HepG2 (cell line): ENCODE measurements at regions not wholly inside any gene's neighbourhood (a gene's known extent, or its start where the extent isn't known, plus 50 kb on each side); places are given as distances from the start of the nearest gene placed in this dataset.

Experiments used
- MAFK ChIP-seq, 2 experiments: IDR thresholded peaks in 1 of 2; conservative IDR thresholded peaks in 1 of 2; 2 replicates each; pipeline ENCODE4 v1.6.1; 2011; ENCODE audit warnings: improper control_type of control experiment in 2 of 2, low read length in 2 of 2
- POLR2A ChIP-seq, 2 experiments: IDR thresholded peaks; 2 replicates each; pipeline ENCODE4 v1.6.1; 2011; ENCODE audit warnings: low read depth in 2 of 2, low read length in 2 of 2, mild to moderate bottlenecking in 1 of 2, moderate library complexity in 1 of 2; ENCODE audit not compliant: insufficient read depth in 1 of 2
- TF ChIP-seq, protein P1 (sequence below): IDR thresholded peaks from 2 replicates; pipeline ENCODE4 v1.6.1; 2016

DNA sequence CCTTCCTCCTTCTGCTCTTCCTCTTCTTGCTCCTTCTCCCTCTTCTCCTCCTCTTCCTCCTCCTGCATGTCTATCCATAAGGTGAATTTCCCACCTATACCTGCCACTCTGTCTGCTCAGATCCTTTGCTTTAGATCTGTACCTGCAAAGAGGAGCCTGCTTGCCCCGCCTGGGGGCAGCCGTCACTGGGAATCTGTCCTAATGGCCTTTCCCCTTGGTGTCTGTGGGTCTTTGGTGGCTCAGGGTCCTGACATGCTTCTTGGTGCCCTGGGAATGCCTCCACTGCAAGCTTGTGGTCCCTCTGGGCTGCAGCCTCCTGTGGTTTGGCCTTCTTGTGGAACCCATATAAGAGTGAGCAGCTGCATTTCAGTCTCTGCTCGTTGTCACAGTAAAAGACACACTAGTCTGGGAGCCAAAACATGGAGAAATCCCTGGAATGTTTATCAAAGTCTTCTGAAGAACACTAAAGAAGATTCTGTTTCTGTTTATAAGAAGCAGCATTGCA is 79.5 kb upstream of the CSF3R start:
- TF ChIP-seq MAFK (conservative IDR thresholded peaks at IDR 0.05 in 1 of 2, IDR thresholded peaks at IDR 0.05 in 1 of 2; ENCODE audit: low read length in 2 of 2), result no peak
- TF ChIP-seq, protein P1, sequence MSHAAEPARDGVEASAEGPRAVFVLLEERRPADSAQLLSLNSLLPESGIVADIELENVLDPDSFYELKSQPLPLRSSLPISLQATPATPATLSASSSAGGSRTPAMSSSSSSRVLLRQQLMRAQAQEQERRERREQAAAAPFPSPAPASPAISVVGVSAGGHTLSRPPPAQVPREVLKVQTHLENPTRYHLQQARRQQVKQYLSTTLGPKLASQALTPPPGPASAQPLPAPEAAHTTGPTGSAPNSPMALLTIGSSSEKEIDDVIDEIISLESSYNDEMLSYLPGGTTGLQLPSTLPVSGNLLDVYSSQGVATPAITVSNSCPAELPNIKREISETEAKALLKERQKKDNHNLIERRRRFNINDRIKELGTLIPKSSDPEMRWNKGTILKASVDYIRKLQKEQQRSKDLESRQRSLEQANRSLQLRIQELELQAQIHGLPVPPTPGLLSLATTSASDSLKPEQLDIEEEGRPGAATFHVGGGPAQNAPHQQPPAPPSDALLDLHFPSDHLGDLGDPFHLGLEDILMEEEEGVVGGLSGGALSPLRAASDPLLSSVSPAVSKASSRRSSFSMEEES (CRISPR knock-in tag), result no peak
- no peak for TF ChIP-seq POLR2A (IDR thresholded peaks at IDR 0.05; ENCODE audit: insufficient read depth in 1 of 2, low read depth in 2 of 2, low read length in 2 of 2)
